ENCODE measurements at regions not wholly inside any gene's neighbourhood (a gene's known extent, or its start where the extent isn't known, plus 50 kb on each side); places are given as distances from the start of the nearest gene placed in this dataset.

DNA sequence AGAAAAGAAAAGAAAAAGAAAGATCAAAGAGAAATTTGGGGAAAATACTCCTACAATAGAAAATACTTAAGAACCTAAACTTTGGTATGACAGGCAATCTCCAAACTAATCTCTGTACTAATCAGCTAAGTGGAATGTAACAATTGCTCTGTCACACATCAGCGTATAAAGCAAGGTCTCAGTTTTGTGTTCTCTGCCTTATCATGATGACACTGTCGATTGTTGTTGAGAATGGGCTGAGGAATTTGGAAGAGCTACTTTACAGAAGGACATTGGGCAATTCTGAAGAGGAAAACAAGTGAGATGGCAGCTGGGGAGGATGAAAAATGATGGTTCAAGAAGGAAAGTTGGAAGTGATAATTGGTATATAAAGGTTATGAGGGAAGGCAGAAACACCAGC is 486.0 kb upstream of the HTR2C start (continued):
- TF ChIP-seq ZNF462 (CRISPR knock-in tag; IDR thresholded peaks at IDR 0.05) (no peak), NANOG (IDR thresholded peaks at IDR 0.05; ENCODE audit: borderline replicate concordance) (no peak), EZH2 (IDR thresholded peaks at IDR 0.05; ENCODE audit: low read depth, unreplicated experiment) (no peak), ETS1 (IDR thresholded peaks at IDR 0.05) (no peak), JUNB (IDR thresholded peaks at IDR 0.05; ENCODE audit: unreplicated experiment) (no peak), STAT1 (IDR thresholded peaks at IDR 0.05; ENCODE audit: unreplicated experiment) (no peak), REST (IDR thresholded peaks at IDR 0.05; ENCODE audit: unreplicated experiment) (no peak), EZH2phosphoT487 (IDR thresholded peaks at IDR 0.05; ENCODE audit: unreplicated experiment) (no peak)

Data from GM23338 (cell line).